A673 (cell line): ENCODE measurements at regions not wholly inside any gene's neighbourhood (a gene's known extent, or its start where the extent isn't known, plus 50 kb on each side); places are given as distances from the start of the nearest gene placed in this dataset.

Source experiments
- BruUV-seq: library from RNA; stranded (reverse); fragments of 400-500 nt; replicated peaks from 2 replicates; lab custom pipeline; 2021; lab: Mats Ljungman, UMichigan
- CTCF ChIA-PET: fragments of 300-600 bp; sonication (Branson Sonifier 250); formaldehyde crosslinking; loops from one replicate; lab custom pipeline; 2022; ENCODE audit warnings: antibody characterized with exemption; lab: Charles Lee
- POLR2A ChIA-PET: fragments of 300-600 bp; sonication (Branson Sonifier 250); formaldehyde crosslinking; loops from one replicate; lab custom pipeline; 2022; ENCODE audit warnings: antibody characterized with exemption; ENCODE audit not compliant: low non-redundant PET; lab: Charles Lee
- DNase-seq: peaks from one replicate; pipeline ENCODE4 v3.0.0-alpha.2; 2015; ENCODE audit warnings: low spot score
- H3K27ac ChIP-seq: fragments of 200-600 bp; sonication (generic); 2 replicates; pipeline ENCODE4 v1.5.1; 2016; ENCODE audit warnings: mixed run types, low read depth, mild to moderate bottlenecking, mixed read lengths, antibody characterized with exemption, low read length; ENCODE audit not compliant: poor library complexity, severe bottlenecking
- H3K27me3 ChIP-seq: fragments of 200-600 bp; sonication (generic); replicated peaks from 2 replicates; pipeline ENCODE4 v1.6.1; 2017; ENCODE audit warnings: mixed run types, low read depth, mild to moderate bottlenecking, mixed read lengths, antibody characterized with exemption, low read length; ENCODE audit not compliant: insufficient read depth, poor library complexity
- H3K36me3 ChIP-seq: fragments of 200-600 bp; sonication (generic); 2 replicates; pipeline ENCODE4 v1.6.1; 2016; ENCODE audit warnings: mixed run types, mild to moderate bottlenecking, mixed read lengths, antibody characterized with exemption, low read length; ENCODE audit not compliant: insufficient read depth, poor library complexity, severe bottlenecking
- H3K4me1 ChIP-seq: fragments of 200-600 bp; sonication (generic); 2 replicates; pipeline ENCODE4 v1.6.1; 2017; ENCODE audit warnings: mixed run types, mild to moderate bottlenecking, mixed read lengths, antibody characterized with exemption, low read length; ENCODE audit not compliant: insufficient read depth, poor library complexity, severe bottlenecking
- H3K4me3 ChIP-seq: fragments of 200-600 bp; sonication (generic); 2 replicates; pipeline ENCODE4 v1.5.1; 2016; ENCODE audit warnings: low read depth, mixed run types, mild to moderate bottlenecking, mixed read lengths, low read length; ENCODE audit not compliant: poor library complexity, severe bottlenecking
- H3K9me3 ChIP-seq: fragments of 200-600 bp; sonication (generic); 2 replicates; pipeline ENCODE4 v1.6.1; 2016; ENCODE audit warnings: mixed run types, low read depth, mild to moderate bottlenecking, mixed read lengths, antibody characterized with exemption, low read length; ENCODE audit not compliant: poor library complexity, severe bottlenecking
- CTCF ChIP-seq: fragments of 300-800, 200-600 bp; sonication (generic); conservative IDR thresholded peaks from 2 replicates; pipeline ENCODE4 v1.5.1; 2017; ENCODE audit warnings: low read depth, mild to moderate bottlenecking, antibody characterized with exemption, low read length, moderate library complexity, mixed read lengths
- EZH2 ChIP-seq: fragments of 200-600 bp; sonication (generic); IDR thresholded peaks from 2 replicates; pipeline ENCODE4 v1.6.1; 2017; ENCODE audit warnings: borderline replicate concordance, low read depth, mild to moderate bottlenecking, mixed read lengths, antibody characterized with exemption, low read length; ENCODE audit not compliant: poor library complexity, severe bottlenecking
- intact Hi-C: fragments of 100-400 bp; cut with micrococcal nuclease; formaldehyde crosslinking; loops from one replicate; pipeline ENCODE4 v1.10.0; 2022; ENCODE audit not compliant: unreplicated experiment

- intact Hi-C loops: no loop called here
These were observed 401.3 kb upstream of the BOD1L1 start for GRCh38 chr4:14028862-14029261.

GRCh38 chr4:14035076-14035475 lies 407.6 kb upstream of the BOD1L1 start:
- TF ChIP-seq CTCF: no peak
- TF ChIP-seq EZH2: no peak
- intact Hi-C loops: no loop called here
- H3K4me1 ChIP-seq: peaks cover 7% of the 10 kb centered on the region
- H3K36me3 ChIP-seq: no peaks in the 10 kb centered on the region
- POLR2A ChIA-PET: no interaction called here
- CTCF ChIA-PET: no interaction called here
- no TSS peak for BruUV-seq
- H3K4me3 ChIP-seq: no peak overlapping the region
- no peak for DNase-seq
- no peak overlapping the region for H3K27ac ChIP-seq
- H3K9me3 ChIP-seq: no peaks in the 10 kb centered on the region
- H3K27me3 ChIP-seq: no peaks in the 10 kb centered on the region

More at GRCh38 chr4:14028862-14029261, 401.3 kb upstream of the BOD1L1 start:
- H3K9me3 ChIP-seq: no peaks in the 10 kb centered on the region
- H3K4me3 ChIP-seq: no peak overlapping the region
- H3K27me3 ChIP-seq: no peaks in the 10 kb centered on the region
- no peak overlapping the region for H3K27ac ChIP-seq
- TF ChIP-seq CTCF (no peak), EZH2 (no peak)
- H3K36me3 ChIP-seq: no peaks in the 10 kb centered on the region
- BruUV-seq: no TSS peak
- peaks cover 13% of the 10 kb centered on the region for H3K4me1 ChIP-seq
- no peak for DNase-seq
- ChIA-PET POLR2A (no interaction called here), CTCF (no interaction called here)

GRCh38 chr4:14043203-14043602 lies 415.7 kb upstream of the BOD1L1 start:
- CTCF ChIA-PET: no interaction called here
- TF ChIP-seq EZH2: no peak
- no peak for TF ChIP-seq CTCF
- BruUV-seq: no TSS peak

More at GRCh38 chr4:14043203-14043602, 415.7 kb upstream of the BOD1L1 start:
- Histone ChIP-seq H3K27ac (no peak overlapping the region), H3K4me3 (no peak overlapping the region), H3K36me3 (no peaks in the 10 kb centered on the region), H3K9me3 (no peaks in the 10 kb centered on the region), H3K4me1 (peaks cover 7% of the 10 kb centered on the region), H3K27me3 (no peaks in the 10 kb centered on the region)
- intact Hi-C loops: no loop called here
- POLR2A ChIA-PET: no interaction called here
- DNase-seq: no peak
